ENCODE measurements at regions not wholly inside any gene's neighbourhood (a gene's known extent, or its start where the extent isn't known, plus 50 kb on each side); places are given as distances from the start of the nearest gene placed in this dataset.

GRCh38 chr6:44558832-44559251 is 171.3 kb downstream of the CDC5L start:
- Histone ChIP-seq H3K4me1 (ENCODE audit: control insufficient read depth, insufficient read depth, low read length) (no peaks in the 10 kb centered on the region; the same call in 1 of the 2 replicates), H3K27me3 (ENCODE audit: control insufficient read depth, insufficient read depth, low read length) (no peaks in the 10 kb centered on the region), H3K4me3 (ENCODE audit: low read depth in 2 of 2, low read length in 2 of 2) (no peak overlapping the region), H3K36me3 (ENCODE audit: control insufficient read depth, insufficient read depth, low read length) (no peaks in the 10 kb centered on the region), H3K9me3 (ENCODE audit: control insufficient read depth, insufficient read depth, low read depth, low read length) (no peaks in the 10 kb centered on the region), H3K27ac (ENCODE audit: low read length) (no peak overlapping the region)
- no TSS peak for BruUV-seq (replicated peaks)
- TF ChIP-seq CTCF (IDR thresholded peaks at IDR 0.05) (no peak), SIN3A (IDR thresholded peaks at IDR 0.05; ENCODE audit: borderline replicate concordance, insufficient read depth, low read depth, low read length) (no peak), REST (IDR thresholded peaks at IDR 0.05; ENCODE audit: insufficient read depth in 1 of 2, low read depth in 2 of 2, low read length in 1 of 2) (no peak), POLR2AphosphoS5 (IDR thresholded peaks at IDR 0.05; ENCODE audit: low read depth, low read length) (no peak), TCF7L2 (IDR thresholded peaks at IDR 0.05; ENCODE audit: low read depth, low read length) (no peak)
- in situ Hi-C loops (cut with HindIII; ENCODE audit: low pct_unique_long_range_greater_than_20kb, low sequenced_read_pairs): no loop called here
- POLR2A ChIA-PET: no interaction called here
- intact Hi-C loops (cut with micrococcal nuclease; ENCODE audit: unreplicated experiment): no loop called here
- ATAC-seq: no peak
- CTCF ChIA-PET: no interaction called here
- no peak for DNase-seq (ENCODE audit: low read depth, low spot score)

GRCh38 chr6:44559486-44560270 is 172.2 kb downstream of the CDC5L start:
- in situ Hi-C loops (cut with HindIII; ENCODE audit: low pct_unique_long_range_greater_than_20kb, low sequenced_read_pairs) (no loop called here), intact Hi-C loops (cut with micrococcal nuclease; ENCODE audit: unreplicated experiment) (no loop called here)
- H3K27ac ChIP-seq (ENCODE audit: low read length): no peak overlapping the region
- ATAC-seq: peak; percentile 79; the same call in 1 of the 2 replicates
- DNase-seq (ENCODE audit: low read depth, low spot score): no peak
- ChIA-PET POLR2A (no interaction called here), CTCF (no interaction called here)
- no peak; the same call in 1 of the 2 replicates for TF ChIP-seq CTCF (IDR thresholded peaks at IDR 0.05)
- H3K9me3 ChIP-seq (ENCODE audit: control insufficient read depth, insufficient read depth, low read depth, low read length): no peaks in the 10 kb centered on the region
- H3K36me3 ChIP-seq (ENCODE audit: control insufficient read depth, insufficient read depth, low read length): no peaks in the 10 kb centered on the region
- H3K27me3 ChIP-seq (ENCODE audit: control insufficient read depth, insufficient read depth, low read length): no peaks in the 10 kb centered on the region
- BruUV-seq (replicated peaks): no TSS peak
- H3K4me3 ChIP-seq (ENCODE audit: low read depth in 2 of 2, low read length in 2 of 2): no peak overlapping the region
- no peaks in the 10 kb centered on the region; the same call in 1 of the 2 replicates for H3K4me1 ChIP-seq (ENCODE audit: control insufficient read depth, insufficient read depth, low read length)
